GM19455 (cell line): ENCODE measurements at regions not wholly inside any gene's neighbourhood (a gene's known extent, or its start where the extent isn't known, plus 50 kb on each side); places are given as distances from the start of the nearest gene placed in this dataset.
"Not testable (repeated sequence)": the region's sequence is repeated elsewhere in the genome, so short reads cannot be mapped to it uniquely, and the experiment has no call there.

ENCODE experiments used
- ATAC-seq: cut with Tn5 transposase; IDR thresholded peaks from one replicate; pipeline ENCODE4 v1.9.1; 2021; ENCODE audit not compliant: unreplicated experiment

GRCh38 chr15:70602834-70603560 is 160.4 kb downstream of the UACA start:
- ATAC-seq = no peak

- ATAC-seq = no peak
Observed at GRCh38 chr15:70602281-70602680, 161.1 kb downstream of the UACA start.

GRCh38 chr15:70597945-70598344 is 165.4 kb downstream of the UACA start:
- no peak for ATAC-seq

- no peak for ATAC-seq
Observed at GRCh38 chr15:70597056-70597603, 166.2 kb downstream of the UACA start.

GRCh38 chr15:70596354-70597055 is 166.9 kb downstream of the UACA start:
- ATAC-seq = no peak

- no peak for ATAC-seq
Observed at GRCh38 chr15:70593795-70594194, 169.6 kb downstream of the UACA start.

GRCh38 chr15:70589728-70590127 is 173.6 kb downstream of the UACA start:
- no peak for ATAC-seq

- ATAC-seq = no peak
Observed at GRCh38 chr15:70589221-70589620, 174.1 kb downstream of the UACA start.

- ATAC-seq = no peak
Observed at GRCh38 chr15:70588613-70589012, 174.7 kb downstream of the UACA start.

GRCh38 chr15:70587896-70588567 is 175.3 kb downstream of the UACA start:
- ATAC-seq = no peak

GRCh38 chr15:70587012-70587634 is 176.2 kb downstream of the UACA start:
- not testable (repeated sequence) for ATAC-seq

GRCh38 chr15:70586241-70586640 is 177.1 kb downstream of the UACA start:
- ATAC-seq = no peak

GRCh38 chr15:70585707-70586034 is 177.7 kb downstream of the UACA start:
- no peak for ATAC-seq

- no peak for ATAC-seq
Observed at GRCh38 chr15:70584838-70585706, 178.3 kb downstream of the UACA start.

GRCh38 chr15:70584441-70584837 is 178.9 kb downstream of the UACA start:
- no peak for ATAC-seq

GRCh38 chr15:70583006-70583405 is 180.4 kb downstream of the UACA start:
- ATAC-seq = no peak

- no peak for ATAC-seq
Observed at GRCh38 chr15:70582143-70582945, 181.0 kb downstream of the UACA start.

- ATAC-seq = no peak
Observed at GRCh38 chr15:70580958-70581357, 182.4 kb downstream of the UACA start.

GRCh38 chr15:70580286-70580685 is 183.1 kb downstream of the UACA start:
- no peak for ATAC-seq

GRCh38 chr15:70579766-70580165 is 183.6 kb downstream of the UACA start:
- no peak for ATAC-seq
